ENCODE measurements at regions not wholly inside any gene's neighbourhood (a gene's known extent, or its start where the extent isn't known, plus 50 kb on each side); places are given as distances from the start of the nearest gene placed in this dataset.

- no peaks in the 10 kb centered on the region for H3K27me3 ChIP-seq
- no peaks in the 10 kb centered on the region for H3K4me1 ChIP-seq
- H3K4me3 ChIP-seq: no peak overlapping the region
- H3K9me3 ChIP-seq: peaks cover 0 to 2% (median 0%) of the 10 kb centered on the region in 4 donors
- DNase-seq: no peak
- intact Hi-C loops (cut with DNase I): no loop called here
- WGBS, 2 donors: 70 to 88% methylated on average over 2 of the region's 2 CpGs
- no peaks in the 10 kb centered on the region for H3K36me3 ChIP-seq
- TF ChIP-seq POLR2AphosphoS5 (IDR thresholded peaks at IDR 0.05) (no peak), EP300 (IDR thresholded peaks at IDR 0.05) (no peak), POLR2A (IDR thresholded peaks at IDR 0.05) (no peak)
- TF ChIP-seq, protein P1, sequence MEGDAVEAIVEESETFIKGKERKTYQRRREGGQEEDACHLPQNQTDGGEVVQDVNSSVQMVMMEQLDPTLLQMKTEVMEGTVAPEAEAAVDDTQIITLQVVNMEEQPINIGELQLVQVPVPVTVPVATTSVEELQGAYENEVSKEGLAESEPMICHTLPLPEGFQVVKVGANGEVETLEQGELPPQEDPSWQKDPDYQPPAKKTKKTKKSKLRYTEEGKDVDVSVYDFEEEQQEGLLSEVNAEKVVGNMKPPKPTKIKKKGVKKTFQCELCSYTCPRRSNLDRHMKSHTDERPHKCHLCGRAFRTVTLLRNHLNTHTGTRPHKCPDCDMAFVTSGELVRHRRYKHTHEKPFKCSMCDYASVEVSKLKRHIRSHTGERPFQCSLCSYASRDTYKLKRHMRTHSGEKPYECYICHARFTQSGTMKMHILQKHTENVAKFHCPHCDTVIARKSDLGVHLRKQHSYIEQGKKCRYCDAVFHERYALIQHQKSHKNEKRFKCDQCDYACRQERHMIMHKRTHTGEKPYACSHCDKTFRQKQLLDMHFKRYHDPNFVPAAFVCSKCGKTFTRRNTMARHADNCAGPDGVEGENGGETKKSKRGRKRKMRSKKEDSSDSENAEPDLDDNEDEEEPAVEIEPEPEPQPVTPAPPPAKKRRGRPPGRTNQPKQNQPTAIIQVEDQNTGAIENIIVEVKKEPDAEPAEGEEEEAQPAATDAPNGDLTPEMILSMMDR (IDR thresholded peaks at IDR 0.05): no peak
- H3K27ac ChIP-seq: no peak overlapping the region
These were observed 99.1 kb upstream of the CHMP2B start for GRCh38 chr3:87128006-87128405.

GRCh38 chr3:87127281-87127680 lies 99.8 kb upstream of the CHMP2B start:
- H3K27me3 ChIP-seq: no peaks in the 10 kb centered on the region
- TF ChIP-seq POLR2A (IDR thresholded peaks at IDR 0.05): no peak
- TF ChIP-seq, protein P1 (IDR thresholded peaks at IDR 0.05): no peak
- no peak for TF ChIP-seq POLR2AphosphoS5 (IDR thresholded peaks at IDR 0.05)
- no peak for TF ChIP-seq EP300 (IDR thresholded peaks at IDR 0.05)
- H3K4me1 ChIP-seq: no peaks in the 10 kb centered on the region
- DNase-seq: no peak
- peaks cover 0 to 2% (median 0%) of the 10 kb centered on the region in 4 donors for H3K9me3 ChIP-seq
- WGBS, 2 donors: 59 to 78% methylated on average over 6 of the region's 6 CpGs
- H3K36me3 ChIP-seq: no peaks in the 10 kb centered on the region
- H3K4me3 ChIP-seq: no peak overlapping the region
- intact Hi-C loops (cut with DNase I): no loop called here
- no peak overlapping the region for H3K27ac ChIP-seq

DNA sequence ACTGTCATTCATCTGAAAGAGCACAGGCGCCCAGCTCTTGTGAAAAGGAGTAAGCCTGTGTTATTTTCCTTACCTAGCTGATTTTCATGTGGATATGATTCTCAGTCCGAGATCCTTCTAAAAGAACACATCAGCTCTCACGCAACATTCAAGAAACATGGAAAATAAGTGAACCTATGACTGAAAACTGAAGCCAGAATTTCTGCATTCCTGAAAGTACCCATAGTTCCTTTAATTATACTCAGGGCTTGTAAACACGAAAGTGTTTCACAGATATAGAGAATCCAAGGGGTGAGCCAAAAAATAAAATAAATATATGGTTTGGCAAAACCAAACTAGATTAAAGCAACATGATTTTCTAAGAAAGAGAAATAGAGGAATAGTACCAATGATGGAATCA lies 100.8 kb upstream of the CHMP2B start:
- intact Hi-C loops (cut with DNase I): no loop called here
- Histone ChIP-seq H3K4me1 (no peaks in the 10 kb centered on the region), H3K27ac (no peak overlapping the region), H3K9me3 (peaks cover 0 to 2% (median 0%) of the 10 kb centered on the region in 4 donors), H3K4me3 (no peak overlapping the region), H3K36me3 (no peaks in the 10 kb centered on the region), H3K27me3 (no peaks in the 10 kb centered on the region)
- no peak for DNase-seq
- no peak for TF ChIP-seq EP300 (IDR thresholded peaks at IDR 0.05)
- TF ChIP-seq, protein P1 (IDR thresholded peaks at IDR 0.05): no peak
- TF ChIP-seq POLR2AphosphoS5 (IDR thresholded peaks at IDR 0.05): no peak
- TF ChIP-seq POLR2A (IDR thresholded peaks at IDR 0.05): no peak
- 57 to 70% methylated on average over 4 of the region's 4 CpGs for WGBS, 2 donors

GRCh38 chr3:87125116-87125515 lies 102.0 kb upstream of the CHMP2B start:
- H3K27ac ChIP-seq: no peak overlapping the region
- 75 to 92% methylated on average over 5 of the region's 5 CpGs for WGBS, 2 donors
- intact Hi-C loops (cut with DNase I): no loop called here
- no peaks in the 10 kb centered on the region for H3K4me1 ChIP-seq
- no peak overlapping the region for H3K4me3 ChIP-seq
- H3K9me3 ChIP-seq: peaks cover 0 to 2% (median 0%) of the 10 kb centered on the region in 4 donors
- no peaks in the 10 kb centered on the region for H3K27me3 ChIP-seq
- TF ChIP-seq POLR2A (IDR thresholded peaks at IDR 0.05) (no peak), POLR2AphosphoS5 (IDR thresholded peaks at IDR 0.05) (no peak), EP300 (IDR thresholded peaks at IDR 0.05) (no peak)
- TF ChIP-seq, protein P1 (IDR thresholded peaks at IDR 0.05): no peak
- H3K36me3 ChIP-seq: no peaks in the 10 kb centered on the region
- no peak for DNase-seq

GRCh38 chr3:87122766-87123165 lies 104.3 kb upstream of the CHMP2B start:
- DNase-seq: no peak
- no peak overlapping the region for H3K27ac ChIP-seq
- H3K4me1 ChIP-seq: no peaks in the 10 kb centered on the region
- intact Hi-C loops (cut with DNase I): no loop called here
- no peaks in the 10 kb centered on the region for H3K27me3 ChIP-seq
- TF ChIP-seq EP300 (IDR thresholded peaks at IDR 0.05) (no peak), POLR2AphosphoS5 (IDR thresholded peaks at IDR 0.05) (no peak), POLR2A (IDR thresholded peaks at IDR 0.05) (no peak)
- TF ChIP-seq, protein P1 (IDR thresholded peaks at IDR 0.05): no peak
- H3K36me3 ChIP-seq: no peaks in the 10 kb centered on the region
- no peak overlapping the region for H3K4me3 ChIP-seq
- H3K9me3 ChIP-seq: no peaks in the 10 kb centered on the region
